Liver (tissue), 3 donors: ENCODE measurements at regions not wholly inside any gene's neighbourhood (a gene's known extent, or its start where the extent isn't known, plus 50 kb on each side); places are given as distances from the start of the nearest gene placed in this dataset.

Experiments
- CTCF ChIP-seq: fragments of 150-350 bp; IDR thresholded peaks from 2 replicates; pipeline ENCODE4 v1.5.1; 2017; ENCODE audit warnings: improper control_type of control experiment, low read depth, low read length; ENCODE audit not compliant: missing input control
- EGR1 ChIP-seq, 2 donors: IDR thresholded peaks; 2 replicates each; pipeline ENCODE4 v1.6.1; 2016 to 2018; ENCODE audit warnings: antibody characterized with exemption in 2 of 2, low read depth in 2 of 2
- GABPA ChIP-seq, 2 donors: IDR thresholded peaks in 1 of 2; conservative IDR thresholded peaks in 1 of 2; 2 replicates each; pipeline ENCODE4 v1.6.1; 2016; ENCODE audit warnings: antibody characterized with exemption in 2 of 2, mild to moderate bottlenecking in 1 of 2, moderate library complexity in 1 of 2
- HNF4G ChIP-seq: IDR thresholded peaks from 2 replicates; pipeline ENCODE4 v1.6.1; 2016; ENCODE audit warnings: antibody characterized with exemption
- RAD21 ChIP-seq, 2 donors: IDR thresholded peaks; 2 replicates each; pipeline ENCODE4 v1.6.1; 2016; ENCODE audit warnings: antibody characterized with exemption in 2 of 2, mild to moderate bottlenecking in 2 of 2
- REST ChIP-seq: IDR thresholded peaks from 2 replicates; pipeline ENCODE4 v1.6.1; 2016; ENCODE audit warnings: antibody characterized with exemption, mild to moderate bottlenecking
- RXRA ChIP-seq, 2 donors: IDR thresholded peaks; 2 replicates each; pipeline ENCODE4 v1.6.1; 2017 to 2018; ENCODE audit warnings: antibody characterized with exemption in 2 of 2, mild to moderate bottlenecking in 1 of 2
- YY1 ChIP-seq: IDR thresholded peaks from 2 replicates; pipeline ENCODE4 v1.6.1; 2016; ENCODE audit warnings: antibody characterized with exemption, mild to moderate bottlenecking
- ZBTB33 ChIP-seq: IDR thresholded peaks from 2 replicates; pipeline ENCODE4 v1.6.1; 2016; ENCODE audit warnings: antibody characterized with exemption
- donor health status: healthy.
- donor health status: healthy.

GRCh38 chr14:80095623-80096022 is 115.7 kb downstream of the DIO2 start:
- TF ChIP-seq CTCF (no peak), HNF4G (no peak), ZBTB33 (no peak), REST (no peak), GABPA (IDR thresholded peaks at IDR 0.05 in 1 of 2, conservative IDR thresholded peaks at IDR 0.05 in 1 of 2) (no peak), RAD21 (IDR thresholded peaks at IDR 0.05) (no peak), RXRA (IDR thresholded peaks at IDR 0.05) (no peak), EGR1 (IDR thresholded peaks at IDR 0.05; ENCODE audit: low read depth in 2 of 2) (no peak), YY1 (no peak)
